Thyroid gland (tissue), 4 donors: ENCODE measurements at regions not wholly inside any gene's neighbourhood (a gene's known extent, or its start where the extent isn't known, plus 50 kb on each side); places are given as distances from the start of the nearest gene placed in this dataset.

Experiments used
- DNase-seq, 2 donors: peaks; one replicate each; pipeline ENCODE4 v3.0.0-alpha.2; 2019
- H3K27ac ChIP-seq, 3 donors: fragments of 200-600 bp; sonication (generic); 1 replicate in 2 of 3; 2 replicates in 1 of 3; pipeline ENCODE4 v1.5.1; 2016 to 2019; ENCODE audit warnings: mild to moderate bottlenecking in 1 of 3, moderate library complexity in 1 of 3
- H3K27me3 ChIP-seq: fragments of 200-600 bp; sonication (generic); one replicate; pipeline ENCODE4 v1.5.1; 2019
- H3K36me3 ChIP-seq, 2 donors: fragments of 200-600 bp; sonication (generic); one replicate each; pipeline ENCODE4 v1.5.1; 2016 to 2019
- H3K4me1 ChIP-seq, 2 donors: fragments of 200-600 bp; sonication (generic); one replicate each; pipeline ENCODE4 v1.5.1; 2017 to 2019
- H3K4me3 ChIP-seq, 3 donors: fragments of 200-600 bp; sonication (generic); replicated peaks in 1 of 3; 1 replicate in 2 of 3; 2 replicates in 1 of 3; pipeline ENCODE4 v1.5.1; 2016; ENCODE audit warnings: mild to moderate bottlenecking in 1 of 3
- H3K9me3 ChIP-seq: fragments of 200-600 bp; sonication (generic); one replicate; pipeline ENCODE4 v1.5.1; 2017
- CTCF ChIP-seq, 6 experiments: fragments of 200-600 bp in 3 of 6; fragments of 450-650 bp in 3 of 6; sonication (generic) in 3 of 6; IDR thresholded peaks; one replicate each; pipeline ENCODE4 v1.5.1; 2016 to 2019; ENCODE audit warnings: antibody characterized with exemption in 6 of 6, mild to moderate bottlenecking in 2 of 6, inconsistent platforms in 1 of 6, moderate library complexity in 1 of 6
- POLR2A ChIP-seq, 2 donors: fragments of 450-650 bp; IDR thresholded peaks; one replicate each; pipeline ENCODE4 v1.6.1; 2017; ENCODE audit warnings: antibody characterized with exemption in 2 of 2, mild to moderate bottlenecking in 2 of 2, moderate library complexity in 1 of 2
- WGBS, 2 donors: methylation state at CpG; one replicate each; pipeline ENCODE4 v1.1.5; 2017; 5-methylcytosine and 5-hydroxymethylcytosine counted together
- intact Hi-C: fragments of 100-400 bp; cut with DNase I; formaldehyde crosslinking; loops from one replicate; pipeline ENCODE4 v1.15.1; 2023

- 70 to 77% methylated on average over 5 of the region's 5 CpGs for WGBS, 2 donors
- intact Hi-C loops = no loop called here
- no peak for TF ChIP-seq CTCF (IDR thresholded peaks at IDR 0.05)
- TF ChIP-seq POLR2A (IDR thresholded peaks at IDR 0.05) = no peak
These were observed 1813.9 kb upstream of the CDH6 start for GRCh38 chr5:29379619-29380018.

GRCh38 chr5:29378104-29378503, 1815.4 kb upstream of the CDH6 start:
- no peak for DNase-seq
- intact Hi-C loops = no loop called here
- no peak for TF ChIP-seq POLR2A (IDR thresholded peaks at IDR 0.05)
- TF ChIP-seq CTCF (IDR thresholded peaks at IDR 0.05) = no peak
- Histone ChIP-seq H3K4me1 (no peaks in the 10 kb centered on the region), H3K4me3 (no peak overlapping the region), H3K27ac (no peak overlapping the region), H3K9me3 (no peaks in the 10 kb centered on the region), H3K36me3 (no peaks in the 10 kb centered on the region), H3K27me3 (no peaks in the 10 kb centered on the region)
- WGBS, 2 donors = 71 to 81% methylated on average over 5 of the region's 5 CpGs

More at GRCh38 chr5:29379619-29380018, 1813.9 kb upstream of the CDH6 start:
- Histone ChIP-seq H3K27me3 (no peaks in the 10 kb centered on the region), H3K27ac (no peak overlapping the region), H3K9me3 (no peaks in the 10 kb centered on the region), H3K4me3 (no peak overlapping the region), H3K36me3 (no peaks in the 10 kb centered on the region), H3K4me1 (no peaks in the 10 kb centered on the region)
- no peak for DNase-seq

- Histone ChIP-seq H3K27me3 (no peaks in the 10 kb centered on the region), H3K4me1 (no peaks in the 10 kb centered on the region), H3K4me3 (no peak overlapping the region), H3K27ac (no peak overlapping the region), H3K36me3 (no peaks in the 10 kb centered on the region), H3K9me3 (no peaks in the 10 kb centered on the region)
- WGBS, 2 donors = 76 to 79% methylated on average over 5 of the region's 5 CpGs
- intact Hi-C loops = no loop called here
- DNase-seq = no peak
- TF ChIP-seq CTCF (IDR thresholded peaks at IDR 0.05) = no peak
- no peak for TF ChIP-seq POLR2A (IDR thresholded peaks at IDR 0.05)
These were observed 1823.2 kb upstream of the CDH6 start for GRCh38 chr5:29370248-29370647.

GRCh38 chr5:29367176-29367833, 1826.2 kb upstream of the CDH6 start:
- Histone ChIP-seq H3K27me3 (no peaks in the 10 kb centered on the region), H3K36me3 (no peaks in the 10 kb centered on the region), H3K9me3 (no peaks in the 10 kb centered on the region), H3K4me1 (no peaks in the 10 kb centered on the region), H3K4me3 (no peak overlapping the region), H3K27ac (no peak overlapping the region)
- intact Hi-C loops = no loop called here
- WGBS, 2 donors = 33 to 38% methylated on average over 5 of the region's 5 CpGs
- DNase-seq = no peak
- no peak for TF ChIP-seq CTCF (IDR thresholded peaks at IDR 0.05)
- TF ChIP-seq POLR2A (IDR thresholded peaks at IDR 0.05) = no peak

- intact Hi-C loops = no loop called here
- no peaks in the 10 kb centered on the region for H3K36me3 ChIP-seq
- DNase-seq = no peak
- no peaks in the 10 kb centered on the region for H3K27me3 ChIP-seq
- no peaks in the 10 kb centered on the region for H3K9me3 ChIP-seq
- TF ChIP-seq POLR2A (IDR thresholded peaks at IDR 0.05) (no peak), CTCF (IDR thresholded peaks at IDR 0.05) (no peak)
- 77 to 84% methylated on average over 3 of the region's 3 CpGs for WGBS, 2 donors
- H3K4me3 ChIP-seq = no peak overlapping the region
- no peak overlapping the region for H3K27ac ChIP-seq
- H3K4me1 ChIP-seq = no peaks in the 10 kb centered on the region
These were observed 1842.3 kb upstream of the CDH6 start for GRCh38 chr5:29351170-29351569.
